Astrocyte (in vitro differentiated cells and primary cell): ENCODE measurements at regions not wholly inside any gene's neighbourhood (a gene's known extent, or its start where the extent isn't known, plus 50 kb on each side); places are given as distances from the start of the nearest gene placed in this dataset.
"Not testable (repeated sequence)": the region's sequence is repeated elsewhere in the genome, so short reads cannot be mapped to it uniquely, and the experiment has no call there.

Experiments used
- DNase-seq: peaks from one replicate; pipeline ENCODE4 v3.0.0-alpha.2; 2010; ENCODE audit warnings: low read depth
- FAIRE-seq: peaks from 2 replicates; lab custom pipeline; 2011; peaks lifted over from hg19 to GRCh38; lab: Jason Lieb, UNC
- H2AFZ ChIP-seq: 2 replicates; pipeline ENCODE4 v1.6.0; 2012; ENCODE audit warnings: low read depth, low read length, inconsistent platforms
- H3K27ac ChIP-seq: 2 replicates; pipeline ENCODE4 v1.5.1; 2011; ENCODE audit warnings: low read depth, low read length, inconsistent platforms
- H3K27me3 ChIP-seq: 2 replicates; pipeline ENCODE4 v1.6.0; 2011; ENCODE audit warnings: low read length, inconsistent platforms; ENCODE audit not compliant: insufficient read depth
- H3K36me3 ChIP-seq: 2 replicates; pipeline ENCODE4 v1.5.1; 2011; ENCODE audit warnings: low read length, inconsistent platforms; ENCODE audit not compliant: insufficient read depth
- H3K4me1 ChIP-seq: 2 replicates; pipeline ENCODE4 v1.5.1; 2011; ENCODE audit warnings: low read length, inconsistent platforms; ENCODE audit not compliant: insufficient read depth
- H3K4me2 ChIP-seq: 2 replicates; pipeline ENCODE4 v1.6.0; 2012; ENCODE audit warnings: low read length, inconsistent platforms
- H3K4me3 ChIP-seq: 2 replicates; pipeline ENCODE4 v1.5.1; 2011; ENCODE audit warnings: low read depth, mild to moderate bottlenecking, low read length, inconsistent platforms; ENCODE audit not compliant: insufficient read depth
- H3K79me2 ChIP-seq: 2 replicates; pipeline ENCODE4 v1.6.0; 2012; ENCODE audit warnings: mild to moderate bottlenecking, low read length, inconsistent platforms; ENCODE audit not compliant: insufficient read depth
- H3K9ac ChIP-seq: 2 replicates; pipeline ENCODE4 v1.6.0; 2012; ENCODE audit warnings: mild to moderate bottlenecking, low read length, inconsistent platforms
- H3K9me3 ChIP-seq: 2 replicates; pipeline ENCODE4 v1.5.1; 2012; ENCODE audit warnings: low read depth, mild to moderate bottlenecking, low read length, inconsistent platforms; ENCODE audit not compliant: insufficient read depth
- H4K20me1 ChIP-seq: 2 replicates; pipeline ENCODE4 v1.6.0; 2012; ENCODE audit warnings: low read length, inconsistent platforms; ENCODE audit not compliant: insufficient read depth
- H3K27ac Mint-ChIP-seq: one replicate; pipeline ENCODE4 v1.8.0; 2021; ENCODE audit warnings: mild to moderate bottlenecking, mixed read lengths; ENCODE audit not compliant: unreplicated experiment
- H3K27me3 Mint-ChIP-seq: one replicate; pipeline ENCODE4 v1.8.0; 2021; ENCODE audit warnings: low read depth, mixed read lengths; ENCODE audit not compliant: unreplicated experiment
- H3K36me3 Mint-ChIP-seq: one replicate; pipeline ENCODE4 v1.8.0; 2021; ENCODE audit warnings: low read depth, mixed read lengths; ENCODE audit not compliant: unreplicated experiment
- H3K4me1 Mint-ChIP-seq: one replicate; pipeline ENCODE4 v1.8.0; 2021; ENCODE audit warnings: low read depth, mixed read lengths; ENCODE audit not compliant: unreplicated experiment
- H3K4me3 Mint-ChIP-seq: one replicate; pipeline ENCODE4 v1.8.0; 2021; ENCODE audit warnings: mild to moderate bottlenecking, moderate library complexity, mixed read lengths; ENCODE audit not compliant: unreplicated experiment
- H3K9me3 Mint-ChIP-seq: one replicate; pipeline ENCODE4 v1.8.0; 2021; ENCODE audit warnings: mild to moderate bottlenecking, mixed read lengths; ENCODE audit not compliant: unreplicated experiment
- EZH2 ChIP-seq: IDR thresholded peaks from 2 replicates; pipeline ENCODE4 v1.6.1; 2012; ENCODE audit warnings: mild to moderate bottlenecking, low read length, inconsistent platforms; ENCODE audit not compliant: insufficient read depth
- TF ChIP-seq, protein P1 (sequence below): IDR thresholded peaks from 2 replicates; pipeline ENCODE4 v1.5.1; 2011; ENCODE audit warnings: low read depth, mild to moderate bottlenecking, inconsistent platforms, low read length, moderate library complexity; ENCODE audit not compliant: insufficient read depth

DNA sequence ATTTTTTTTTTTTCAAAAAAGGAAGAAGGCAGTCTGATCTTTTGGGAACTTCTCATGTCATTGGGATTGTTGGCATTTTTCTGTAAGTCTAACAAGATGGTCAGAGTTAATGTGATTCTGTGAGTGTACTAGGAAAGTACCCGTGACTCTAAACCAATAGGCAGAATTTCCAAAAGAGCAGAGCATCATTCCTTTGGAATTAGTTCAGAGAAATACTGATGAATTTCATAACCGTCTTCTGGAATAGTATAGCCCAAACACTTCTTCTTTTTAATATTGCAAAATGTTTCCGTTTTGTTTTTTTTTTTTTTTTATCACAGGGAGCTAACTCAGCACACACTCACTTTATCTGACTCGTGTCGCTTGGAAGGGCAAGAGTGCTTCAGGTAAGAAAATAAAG lies 407.4 kb downstream of the DTWD2 start:
- Histone ChIP-seq H3K27ac (no peak overlapping the region), H2AFZ (no peak overlapping the region), H3K27me3 (no peaks in the 10 kb centered on the region), H3K4me1 (no peaks in the 10 kb centered on the region), H3K4me2 (no peak overlapping the region), H3K4me3 (no peak overlapping the region), H3K79me2 (no peaks in the 10 kb centered on the region), H3K9ac (no peak overlapping the region), H3K36me3 (no peaks in the 10 kb centered on the region), H4K20me1 (no peaks in the 10 kb centered on the region), H3K9me3 (no peaks in the 10 kb centered on the region)
- FAIRE-seq = no peak
- H3K27me3 Mint-ChIP-seq = peaks cover 1% of the 10 kb centered on the region
- TF ChIP-seq, protein P1, sequence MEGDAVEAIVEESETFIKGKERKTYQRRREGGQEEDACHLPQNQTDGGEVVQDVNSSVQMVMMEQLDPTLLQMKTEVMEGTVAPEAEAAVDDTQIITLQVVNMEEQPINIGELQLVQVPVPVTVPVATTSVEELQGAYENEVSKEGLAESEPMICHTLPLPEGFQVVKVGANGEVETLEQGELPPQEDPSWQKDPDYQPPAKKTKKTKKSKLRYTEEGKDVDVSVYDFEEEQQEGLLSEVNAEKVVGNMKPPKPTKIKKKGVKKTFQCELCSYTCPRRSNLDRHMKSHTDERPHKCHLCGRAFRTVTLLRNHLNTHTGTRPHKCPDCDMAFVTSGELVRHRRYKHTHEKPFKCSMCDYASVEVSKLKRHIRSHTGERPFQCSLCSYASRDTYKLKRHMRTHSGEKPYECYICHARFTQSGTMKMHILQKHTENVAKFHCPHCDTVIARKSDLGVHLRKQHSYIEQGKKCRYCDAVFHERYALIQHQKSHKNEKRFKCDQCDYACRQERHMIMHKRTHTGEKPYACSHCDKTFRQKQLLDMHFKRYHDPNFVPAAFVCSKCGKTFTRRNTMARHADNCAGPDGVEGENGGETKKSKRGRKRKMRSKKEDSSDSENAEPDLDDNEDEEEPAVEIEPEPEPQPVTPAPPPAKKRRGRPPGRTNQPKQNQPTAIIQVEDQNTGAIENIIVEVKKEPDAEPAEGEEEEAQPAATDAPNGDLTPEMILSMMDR = no peak
- TF ChIP-seq EZH2 = no peak
- H3K4me3 Mint-ChIP-seq = no peak overlapping the region
- H3K27ac Mint-ChIP-seq = no peak overlapping the region
- H3K9me3 Mint-ChIP-seq = no peaks in the 10 kb centered on the region
- no peak for DNase-seq
- H3K4me1 Mint-ChIP-seq = peaks cover 7% of the 10 kb centered on the region
- no peaks in the 10 kb centered on the region for H3K36me3 Mint-ChIP-seq

DNA sequence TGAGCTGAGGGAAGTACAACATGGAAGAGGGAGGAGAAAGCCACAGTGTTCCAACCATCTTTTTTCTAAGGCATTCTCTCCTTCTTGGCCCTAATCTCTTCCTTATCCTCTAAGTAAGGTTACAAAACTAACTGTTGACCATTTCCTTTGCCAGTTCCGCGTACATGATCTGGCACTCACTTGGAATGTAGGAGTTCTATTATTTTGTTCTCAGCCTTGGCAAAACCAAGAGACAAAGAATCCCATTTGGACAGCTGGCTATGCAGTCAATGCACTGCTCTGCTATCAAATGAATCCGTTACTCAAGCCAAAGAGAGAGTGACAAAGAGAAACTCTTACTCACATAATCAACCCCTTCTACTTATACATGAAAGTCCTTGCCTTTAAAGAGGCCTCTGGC lies 410.3 kb downstream of the DTWD2 start:
- no peak overlapping the region for H3K4me3 ChIP-seq
- FAIRE-seq = no peak
- no peaks in the 10 kb centered on the region for H3K4me1 ChIP-seq
- no peak overlapping the region for H3K4me3 Mint-ChIP-seq
- H3K27me3 Mint-ChIP-seq = peaks cover 1% of the 10 kb centered on the region
- H3K27ac Mint-ChIP-seq = no peak overlapping the region
- no peaks in the 10 kb centered on the region for H3K27me3 ChIP-seq
- no peak for DNase-seq
- H3K4me1 Mint-ChIP-seq = peaks cover 7% of the 10 kb centered on the region
- H3K9me3 Mint-ChIP-seq = no peaks in the 10 kb centered on the region
- no peak overlapping the region for H3K4me2 ChIP-seq
- no peak overlapping the region for H3K27ac ChIP-seq
- no peak overlapping the region for H3K9ac ChIP-seq
- H3K36me3 ChIP-seq = no peaks in the 10 kb centered on the region
- no peaks in the 10 kb centered on the region for H3K79me2 ChIP-seq
- TF ChIP-seq EZH2 = no peak
- TF ChIP-seq, protein P1 = no peak
- no peaks in the 10 kb centered on the region for H4K20me1 ChIP-seq
- no peaks in the 10 kb centered on the region for H3K36me3 Mint-ChIP-seq
- no peaks in the 10 kb centered on the region for H3K9me3 ChIP-seq
- no peak overlapping the region for H2AFZ ChIP-seq

DNA sequence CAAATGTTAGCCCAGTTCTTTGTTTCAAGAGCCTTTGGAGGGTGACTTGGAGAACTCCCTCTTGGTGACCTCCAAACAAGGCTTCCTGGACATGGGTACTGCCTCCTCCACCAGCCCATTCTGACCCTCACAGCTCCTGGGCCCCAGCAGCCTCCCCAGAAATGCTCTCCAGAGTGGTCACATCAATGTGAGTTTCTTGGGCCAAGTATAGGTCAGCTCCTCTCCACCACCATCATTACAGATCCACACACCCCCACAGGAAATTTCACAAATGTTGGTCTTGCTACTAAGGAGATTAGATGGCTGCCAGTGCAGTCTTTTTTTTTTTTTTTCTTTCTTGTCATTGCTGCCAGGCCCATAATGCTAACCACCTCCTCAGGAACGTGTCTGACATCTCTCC lies 410.7 kb downstream of the DTWD2 start:
- no peaks in the 10 kb centered on the region for H3K9me3 Mint-ChIP-seq
- H2AFZ ChIP-seq = no peak overlapping the region
- DNase-seq (no peak), FAIRE-seq (no peak)
- peaks cover 1% of the 10 kb centered on the region for H3K27me3 Mint-ChIP-seq
- no peaks in the 10 kb centered on the region for H3K79me2 ChIP-seq
- no peak overlapping the region for H3K4me2 ChIP-seq
- H3K4me1 Mint-ChIP-seq = peaks cover 7% of the 10 kb centered on the region
- no peak overlapping the region for H3K27ac ChIP-seq
- H3K4me3 Mint-ChIP-seq = no peak overlapping the region
- no peaks in the 10 kb centered on the region for H3K27me3 ChIP-seq
- H3K4me1 ChIP-seq = no peaks in the 10 kb centered on the region
- H3K4me3 ChIP-seq = no peak overlapping the region
- H4K20me1 ChIP-seq = no peaks in the 10 kb centered on the region
- H3K9ac ChIP-seq = no peak overlapping the region
- H3K36me3 Mint-ChIP-seq = no peaks in the 10 kb centered on the region
- TF ChIP-seq, protein P1 = no peak
- no peak for TF ChIP-seq EZH2
- no peaks in the 10 kb centered on the region for H3K9me3 ChIP-seq
- H3K27ac Mint-ChIP-seq = no peak overlapping the region
- no peaks in the 10 kb centered on the region for H3K36me3 ChIP-seq

DNA sequence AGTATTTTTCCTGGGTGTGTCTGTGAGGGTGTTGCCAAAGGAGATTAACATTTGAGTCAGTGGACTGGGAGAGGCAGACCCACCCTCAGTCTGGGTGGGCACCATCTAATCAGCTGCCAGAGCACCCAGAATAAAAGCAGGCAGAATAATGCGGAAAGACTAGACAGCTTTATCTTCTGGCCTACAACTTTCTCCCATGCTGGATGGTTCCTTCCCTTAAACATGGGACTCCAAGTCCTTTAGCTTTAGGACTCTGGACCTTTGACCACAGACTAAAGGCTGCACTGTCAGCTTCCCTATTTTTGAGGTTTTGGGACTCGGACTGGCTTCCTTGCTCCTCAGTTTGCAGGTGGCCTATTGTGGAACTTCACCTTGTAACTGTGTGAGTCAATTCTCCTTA lies 418.1 kb downstream of the DTWD2 start:
- not testable (repeated sequence) for H3K4me3 ChIP-seq, H3K4me1 ChIP-seq, H2AFZ ChIP-seq, H4K20me1 ChIP-seq, H3K27me3 ChIP-seq, H3K27ac Mint-ChIP-seq, DNase-seq, H3K36me3 ChIP-seq, H3K27me3 Mint-ChIP-seq, H3K4me3 Mint-ChIP-seq, H3K4me1 Mint-ChIP-seq, H3K9ac ChIP-seq, H3K9me3 Mint-ChIP-seq, FAIRE-seq, H3K36me3 Mint-ChIP-seq, H3K9me3 ChIP-seq, H3K27ac ChIP-seq, H3K79me2 ChIP-seq, H3K4me2 ChIP-seq
